Nephron progenitor cell (in vitro differentiated cells): ENCODE measurements at regions not wholly inside any gene's neighbourhood (a gene's known extent, or its start where the extent isn't known, plus 50 kb on each side); places are given as distances from the start of the nearest gene placed in this dataset.

ENCODE experiments used
- DNase-seq: peaks from one replicate; pipeline ENCODE4 v3.0.0; 2021
- H3K27ac Mint-ChIP-seq: 2 replicates; pipeline ENCODE4 v1.8.0; 2021; ENCODE audit warnings: mild to moderate bottlenecking, moderate library complexity, mixed read lengths
- H3K27me3 Mint-ChIP-seq: 2 replicates; pipeline ENCODE4 v1.8.0; 2021; ENCODE audit warnings: mild to moderate bottlenecking, low read depth, mixed read lengths; ENCODE audit not compliant: poor library complexity
- H3K36me3 Mint-ChIP-seq: 2 replicates; pipeline ENCODE4 v1.8.0; 2021; ENCODE audit warnings: low read depth, mixed read lengths
- H3K4me1 Mint-ChIP-seq: 2 replicates; pipeline ENCODE4 v1.8.0; 2021; ENCODE audit warnings: mixed read lengths
- H3K4me3 Mint-ChIP-seq: 2 replicates; pipeline ENCODE4 v1.8.0; 2021; ENCODE audit warnings: mild to moderate bottlenecking, moderate library complexity, mixed read lengths
- H3K9me3 Mint-ChIP-seq: 2 replicates; pipeline ENCODE4 v1.8.0; 2021; ENCODE audit warnings: mild to moderate bottlenecking, moderate library complexity, mixed read lengths
- TF ChIP-seq, protein P1 (sequence below): fragments of 200-600 bp; sonication (generic); IDR thresholded peaks from 2 replicates; pipeline ENCODE4 v1.5.0; 2021; ENCODE audit warnings: antibody characterized with exemption

DNA sequence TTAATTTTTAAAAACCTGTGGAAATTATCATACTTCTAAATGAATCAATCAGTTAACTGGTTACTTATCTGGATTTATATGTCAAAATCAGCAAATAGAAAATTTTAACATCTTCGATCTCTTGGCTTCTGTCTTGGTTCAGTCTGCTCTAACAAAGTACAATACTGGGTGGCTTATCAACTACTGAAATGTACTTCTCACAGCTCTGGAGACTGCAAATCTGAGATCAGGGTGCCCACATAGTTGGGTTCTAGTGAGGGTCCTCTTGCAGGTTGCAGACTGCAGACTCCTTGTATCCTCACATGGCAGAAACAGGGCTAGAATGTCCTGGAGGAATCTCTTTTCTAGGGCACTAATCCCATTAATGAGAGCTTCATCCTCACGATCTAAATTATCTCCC, 1851.6 kb upstream of the TENM3 start:
- TF ChIP-seq, protein P1, sequence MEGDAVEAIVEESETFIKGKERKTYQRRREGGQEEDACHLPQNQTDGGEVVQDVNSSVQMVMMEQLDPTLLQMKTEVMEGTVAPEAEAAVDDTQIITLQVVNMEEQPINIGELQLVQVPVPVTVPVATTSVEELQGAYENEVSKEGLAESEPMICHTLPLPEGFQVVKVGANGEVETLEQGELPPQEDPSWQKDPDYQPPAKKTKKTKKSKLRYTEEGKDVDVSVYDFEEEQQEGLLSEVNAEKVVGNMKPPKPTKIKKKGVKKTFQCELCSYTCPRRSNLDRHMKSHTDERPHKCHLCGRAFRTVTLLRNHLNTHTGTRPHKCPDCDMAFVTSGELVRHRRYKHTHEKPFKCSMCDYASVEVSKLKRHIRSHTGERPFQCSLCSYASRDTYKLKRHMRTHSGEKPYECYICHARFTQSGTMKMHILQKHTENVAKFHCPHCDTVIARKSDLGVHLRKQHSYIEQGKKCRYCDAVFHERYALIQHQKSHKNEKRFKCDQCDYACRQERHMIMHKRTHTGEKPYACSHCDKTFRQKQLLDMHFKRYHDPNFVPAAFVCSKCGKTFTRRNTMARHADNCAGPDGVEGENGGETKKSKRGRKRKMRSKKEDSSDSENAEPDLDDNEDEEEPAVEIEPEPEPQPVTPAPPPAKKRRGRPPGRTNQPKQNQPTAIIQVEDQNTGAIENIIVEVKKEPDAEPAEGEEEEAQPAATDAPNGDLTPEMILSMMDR = no peak
- Mint-ChIP-seq H3K4me1 (no peaks in the 10 kb centered on the region), H3K4me3 (no peak overlapping the region)

DNA sequence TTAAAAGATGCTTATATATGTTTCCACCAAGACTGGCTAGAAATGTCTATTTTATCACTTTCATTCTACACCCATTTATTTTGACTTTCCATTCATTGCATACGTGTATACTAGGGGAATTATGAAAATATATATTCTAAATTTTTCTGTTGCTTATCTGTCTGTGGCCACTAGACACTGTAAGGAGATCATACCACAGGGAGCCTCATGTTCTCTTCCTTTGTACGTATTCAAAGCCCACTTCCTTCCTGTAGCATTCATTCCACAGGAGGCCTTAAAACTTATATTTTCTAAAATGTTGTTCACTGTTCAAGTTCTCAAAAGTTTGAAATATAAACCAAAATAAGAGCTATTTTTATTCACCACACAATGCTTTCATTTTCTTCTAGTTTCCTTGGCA, 1848.9 kb upstream of the TENM3 start:
- TF ChIP-seq, protein P1 = no peak
- H3K4me1 Mint-ChIP-seq = no peaks in the 10 kb centered on the region
- no peaks in the 10 kb centered on the region for H3K36me3 Mint-ChIP-seq
- no peak overlapping the region for H3K4me3 Mint-ChIP-seq
- DNase-seq = no peak
- no peaks in the 10 kb centered on the region for H3K27me3 Mint-ChIP-seq
- no peaks in the 10 kb centered on the region for H3K9me3 Mint-ChIP-seq
- H3K27ac Mint-ChIP-seq = no peak overlapping the region

More for the DNA sequence above, 1851.6 kb upstream of the TENM3 start:
- H3K27ac Mint-ChIP-seq = no peak overlapping the region
- H3K9me3 Mint-ChIP-seq = no peaks in the 10 kb centered on the region
- H3K27me3 Mint-ChIP-seq = no peaks in the 10 kb centered on the region
- no peaks in the 10 kb centered on the region for H3K36me3 Mint-ChIP-seq
- no peak for DNase-seq

DNA sequence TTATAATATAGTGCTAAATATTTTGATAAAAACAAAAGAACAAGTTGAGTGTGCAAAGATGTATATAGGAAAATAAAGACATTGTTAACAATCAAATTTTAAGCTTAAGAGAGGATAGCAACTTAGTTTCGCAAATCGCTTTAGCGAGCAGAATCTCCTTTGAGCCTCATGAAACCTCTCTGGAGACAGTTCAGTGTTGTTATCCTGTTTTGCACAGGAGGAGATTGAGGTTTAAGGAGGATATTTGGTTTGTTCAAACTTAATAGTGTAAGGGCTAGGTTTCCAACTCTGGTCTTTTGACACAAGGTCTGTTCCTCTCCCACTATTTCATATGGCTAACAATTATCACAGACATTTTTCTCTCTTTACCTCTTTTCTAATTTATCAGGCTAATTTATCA, 1848.5 kb upstream of the TENM3 start:
- H3K27ac Mint-ChIP-seq = no peak overlapping the region
- no peaks in the 10 kb centered on the region for H3K9me3 Mint-ChIP-seq
- no peak for DNase-seq
- no peaks in the 10 kb centered on the region for H3K4me1 Mint-ChIP-seq
- H3K4me3 Mint-ChIP-seq = no peak overlapping the region
- no peaks in the 10 kb centered on the region for H3K27me3 Mint-ChIP-seq
- TF ChIP-seq, protein P1 = no peak
- no peaks in the 10 kb centered on the region for H3K36me3 Mint-ChIP-seq

DNA sequence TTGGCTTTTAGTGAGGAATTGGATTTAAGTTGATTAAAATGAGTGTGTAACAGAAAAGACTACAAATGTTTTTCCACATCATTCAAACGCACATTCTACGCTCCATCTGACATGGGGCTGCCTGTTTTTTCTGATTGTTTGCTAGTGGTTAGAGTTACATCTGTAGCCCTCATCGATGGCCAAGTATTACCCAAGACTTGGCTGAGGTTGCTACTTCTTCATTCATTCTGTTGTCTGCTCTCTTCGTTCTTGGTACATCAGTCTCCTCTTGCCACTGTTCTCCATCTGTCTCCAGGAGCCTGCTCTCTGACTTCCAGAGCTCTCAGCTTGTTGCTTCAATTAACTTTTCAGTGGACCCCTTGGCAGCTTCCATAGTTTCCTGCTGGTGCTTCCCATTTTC, 1844.6 kb upstream of the TENM3 start:
- H3K4me3 Mint-ChIP-seq = no peak overlapping the region
- no peak overlapping the region for H3K27ac Mint-ChIP-seq
- TF ChIP-seq, protein P1 = no peak
- peaks cover 4% of the 10 kb centered on the region for H3K27me3 Mint-ChIP-seq
- no peak for DNase-seq
- H3K4me1 Mint-ChIP-seq = no peaks in the 10 kb centered on the region
- H3K9me3 Mint-ChIP-seq = peaks cover 8% of the 10 kb centered on the region
- H3K36me3 Mint-ChIP-seq = no peaks in the 10 kb centered on the region

DNA sequence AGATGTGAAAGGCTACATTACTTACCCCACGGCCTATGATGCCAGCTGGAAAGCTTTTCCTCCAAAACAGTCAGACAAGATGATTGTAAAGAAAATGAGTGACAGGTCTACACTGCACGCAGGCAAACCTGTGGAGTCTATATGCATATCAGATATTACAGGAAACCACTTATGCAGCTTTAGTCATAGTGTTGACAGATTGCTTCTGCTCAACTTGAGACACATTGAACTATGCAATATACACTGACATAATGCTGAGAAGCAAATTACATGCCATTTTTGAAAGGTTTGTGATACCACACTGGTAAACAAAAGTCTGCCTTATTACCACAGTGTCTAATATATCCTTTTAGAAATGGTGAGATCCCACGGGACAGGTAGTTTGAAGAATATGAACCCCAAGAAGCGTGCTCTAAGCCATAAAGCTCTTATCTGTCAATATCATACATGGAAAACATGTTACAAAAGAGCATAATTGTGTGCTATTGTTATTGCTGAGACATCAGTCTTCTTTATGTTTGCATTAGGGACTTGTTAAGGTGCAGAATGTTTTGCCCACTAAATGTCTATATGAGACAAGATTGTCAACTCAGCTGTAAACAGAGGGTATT, 1835.8 kb upstream of the TENM3 start:
- H3K4me3 Mint-ChIP-seq = no peak overlapping the region
- H3K27me3 Mint-ChIP-seq = no peaks in the 10 kb centered on the region
- no peaks in the 10 kb centered on the region for H3K9me3 Mint-ChIP-seq
- H3K4me1 Mint-ChIP-seq = peaks cover 11% of the 10 kb centered on the region
- H3K36me3 Mint-ChIP-seq = no peaks in the 10 kb centered on the region
- H3K27ac Mint-ChIP-seq = no peak overlapping the region
- TF ChIP-seq, protein P1 = no peak
- no peak for DNase-seq

DNA sequence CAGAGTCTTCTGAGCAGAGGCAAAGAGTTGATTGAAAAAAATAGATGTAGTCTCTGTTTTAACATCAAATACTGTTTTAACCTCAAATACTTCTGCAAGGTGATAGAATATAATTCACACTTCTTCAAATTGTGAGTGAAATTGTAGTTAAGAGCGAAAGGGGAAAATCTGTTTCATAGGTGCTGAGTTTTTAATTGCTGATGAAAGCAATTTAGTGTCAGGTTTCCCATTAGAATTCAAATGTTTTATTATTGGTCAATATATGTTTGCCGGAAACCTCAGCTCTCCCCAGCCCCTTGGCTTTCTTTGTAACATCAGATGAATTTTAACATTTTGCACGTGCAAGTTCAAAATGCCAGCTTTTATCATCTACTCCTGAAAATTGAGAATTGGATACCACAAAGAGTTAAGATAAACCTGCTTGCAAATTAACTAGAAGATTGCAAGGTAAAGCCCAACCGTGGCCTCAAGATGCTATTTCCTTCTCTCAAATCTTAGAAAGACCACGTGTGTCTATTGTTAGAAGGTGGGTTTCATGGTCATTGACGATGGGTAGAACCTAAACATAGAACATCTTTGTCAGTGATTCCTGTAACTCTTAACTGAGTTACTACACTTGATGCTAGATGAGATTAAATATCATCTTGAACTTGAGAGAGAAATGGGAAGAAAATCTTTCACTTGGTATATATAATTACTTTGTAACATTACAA, 1824.2 kb upstream of the TENM3 start:
- TF ChIP-seq, protein P1 = no peak
- no peak overlapping the region for H3K4me3 Mint-ChIP-seq
- no peaks in the 10 kb centered on the region for H3K9me3 Mint-ChIP-seq
- no peaks in the 10 kb centered on the region for H3K36me3 Mint-ChIP-seq
- peaks cover 3% of the 10 kb centered on the region for H3K27me3 Mint-ChIP-seq
- DNase-seq = no peak
- no peaks in the 10 kb centered on the region for H3K4me1 Mint-ChIP-seq
- H3K27ac Mint-ChIP-seq = no peak overlapping the region
